ENCODE measurements at regions not wholly inside any gene's neighbourhood (a gene's known extent, or its start where the extent isn't known, plus 50 kb on each side); places are given as distances from the start of the nearest gene placed in this dataset.
A peak's percentile ranks its signal among the peaks of the same experiment; 100 is the strongest.

DNA sequence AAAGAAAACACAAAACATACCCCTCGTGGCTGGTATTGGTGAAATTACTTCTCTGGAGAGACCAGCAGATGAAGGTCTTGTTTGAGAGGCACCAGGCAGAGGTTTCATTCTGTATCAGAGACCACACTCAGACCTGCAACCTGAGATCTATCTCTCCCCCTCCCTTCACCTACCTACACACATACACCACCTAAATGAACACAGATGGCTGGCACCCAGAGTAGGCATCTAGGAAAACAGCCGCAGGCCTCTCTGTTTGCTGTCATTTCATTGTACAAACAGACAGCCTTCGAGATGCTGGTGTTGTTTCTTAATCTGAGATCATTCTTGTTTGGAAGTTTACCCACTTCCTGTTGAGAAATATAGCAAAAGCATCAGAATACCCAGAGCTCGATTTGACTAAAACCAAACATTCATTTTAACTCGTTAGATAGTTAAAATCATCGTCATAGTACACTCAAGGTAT lies 173.9 kb upstream of the SLC25A13 start:
- peak in 1 of 2 donors; percentile 6 for DNase-seq (ENCODE audit: extremely low read depth in 1 of 2, low read depth in 1 of 2)

DNA sequence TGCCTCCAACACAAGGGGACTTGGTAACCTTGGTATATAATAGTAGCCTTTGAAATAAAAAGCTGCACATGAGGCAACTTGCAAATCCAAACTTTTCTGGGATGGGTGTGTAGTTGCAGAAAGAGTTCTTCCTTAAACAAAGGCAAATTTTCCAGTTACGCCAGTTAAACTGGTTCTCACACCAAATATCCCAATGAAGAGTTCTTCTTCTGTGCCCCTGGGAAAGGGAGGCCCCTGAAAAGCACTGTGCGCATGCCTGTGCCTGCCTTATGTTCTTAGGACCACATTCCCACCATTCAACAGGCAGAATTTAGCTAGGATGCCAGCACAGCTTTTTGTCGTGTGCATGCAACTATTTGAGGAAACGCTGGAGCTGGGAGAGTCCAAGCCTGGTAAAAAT lies 164.8 kb upstream of the SLC25A13 start:
- no peak for DNase-seq (ENCODE audit: extremely low read depth in 1 of 2, low read depth in 1 of 2)

DNA sequence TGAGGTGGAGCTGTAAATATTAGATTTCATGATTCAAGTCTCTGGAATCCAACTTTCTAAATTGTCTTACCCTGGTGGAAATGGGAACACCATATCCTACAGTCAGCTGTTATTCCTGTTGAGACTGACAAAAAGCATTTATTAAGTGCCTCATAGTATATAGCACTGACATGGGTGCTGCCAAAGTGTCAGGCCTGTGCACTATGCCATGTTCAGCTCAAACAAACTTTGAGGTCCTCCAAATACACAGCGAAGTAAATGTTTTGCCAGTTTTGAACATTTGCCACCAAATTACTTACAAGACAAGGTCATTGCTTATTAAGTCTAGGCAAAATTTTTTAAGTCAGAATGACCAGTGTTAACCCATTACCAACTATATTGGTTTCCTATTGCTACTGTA lies 162.9 kb upstream of the SLC25A13 start:
- DNase-seq (ENCODE audit: extremely low read depth in 1 of 2, low read depth in 1 of 2), result no peak

DNA sequence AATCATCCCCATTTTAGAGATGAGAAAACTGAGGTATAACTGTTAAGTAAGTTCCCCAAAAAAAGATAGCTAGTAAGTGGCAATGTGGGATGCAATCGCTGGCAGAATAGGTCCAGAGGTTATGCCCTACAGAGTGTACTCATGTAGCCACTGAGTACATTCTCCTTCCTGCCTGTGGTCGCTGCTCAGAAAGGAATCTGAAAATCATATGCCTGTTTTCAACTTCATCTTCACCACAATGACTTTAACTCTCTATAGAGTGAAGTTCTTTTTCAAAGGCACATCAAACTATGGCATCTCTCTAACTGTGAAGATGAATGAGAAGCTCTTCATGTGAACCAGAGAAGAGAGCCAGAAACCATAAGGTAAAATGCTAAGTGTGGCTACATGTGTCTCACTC lies 162.2 kb upstream of the SLC25A13 start:
- no peak for DNase-seq (ENCODE audit: extremely low read depth in 1 of 2, low read depth in 1 of 2)

DNA sequence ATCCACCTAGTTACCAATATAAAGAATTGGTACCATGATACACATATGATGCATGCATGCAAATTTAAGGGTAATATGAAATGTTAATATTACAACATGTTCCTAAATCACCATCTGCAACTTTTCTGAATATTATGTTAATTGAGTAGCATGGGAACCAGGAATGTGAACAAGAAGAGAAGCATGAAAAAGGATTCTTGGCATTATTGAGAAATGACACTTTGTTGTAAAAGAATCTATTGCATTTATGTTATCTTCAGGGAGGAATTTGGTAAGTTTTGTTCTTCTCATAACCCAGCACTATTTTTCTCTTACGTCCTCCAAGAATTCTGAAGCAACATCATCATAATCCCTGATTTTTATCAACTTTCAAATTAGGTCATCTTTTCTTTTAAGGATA lies 159.9 kb upstream of the SLC25A13 start:
- DNase-seq (ENCODE audit: extremely low read depth in 1 of 2, low read depth in 1 of 2), result no peak

DNA sequence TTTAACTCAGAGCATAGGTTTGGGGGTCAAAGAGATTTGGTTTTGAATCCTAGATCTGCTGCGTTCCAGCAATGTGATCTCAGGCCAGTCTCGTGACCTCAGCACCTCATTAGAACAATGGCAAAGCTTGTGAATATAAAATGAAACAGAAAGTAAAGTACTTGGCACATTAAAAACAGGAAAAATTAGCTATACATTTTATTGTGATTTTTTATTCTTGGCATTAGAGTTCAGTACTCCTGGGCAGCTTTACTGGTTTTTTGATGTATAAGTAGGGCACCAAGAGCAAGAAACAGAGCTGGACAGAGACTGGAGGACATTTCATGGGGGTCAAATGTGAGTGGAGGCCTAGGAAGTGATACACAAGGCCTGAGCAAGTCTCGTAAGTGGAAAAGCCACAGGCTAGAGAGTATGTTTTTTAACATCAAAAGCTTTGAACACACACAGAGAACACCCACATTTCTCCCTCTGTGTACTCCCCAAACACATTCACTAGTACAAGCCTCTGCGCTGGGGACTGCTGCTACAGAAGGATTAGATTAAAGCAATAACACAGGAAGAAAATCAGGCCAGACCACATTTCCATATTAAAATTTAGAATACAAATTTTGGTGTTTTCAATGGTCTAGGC lies 157.2 kb upstream of the SLC25A13 start:
- no peak for DNase-seq (ENCODE audit: extremely low read depth in 1 of 2, low read depth in 1 of 2)

DNA sequence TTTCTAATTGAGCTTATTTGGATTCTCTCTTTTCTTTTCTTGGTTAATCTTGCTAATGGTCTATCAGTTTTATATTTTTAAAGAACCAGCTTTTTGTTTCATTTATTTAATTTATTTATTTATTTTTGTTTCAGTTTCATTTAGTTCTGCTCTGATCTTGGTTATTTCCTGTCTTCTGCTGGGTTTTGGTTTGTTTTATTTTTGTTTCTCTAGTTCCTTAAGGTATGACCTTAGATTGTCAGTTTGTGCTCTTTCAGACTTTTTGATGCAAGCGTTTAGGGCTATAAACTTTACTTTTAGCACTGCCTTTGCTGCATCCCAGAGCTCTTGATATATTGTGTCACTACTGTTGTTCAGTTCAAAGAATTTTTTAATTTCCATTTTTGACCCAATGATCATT lies 149.7 kb upstream of the SLC25A13 start:
- no peak for DNase-seq (ENCODE audit: extremely low read depth in 1 of 2, low read depth in 1 of 2)

DNA sequence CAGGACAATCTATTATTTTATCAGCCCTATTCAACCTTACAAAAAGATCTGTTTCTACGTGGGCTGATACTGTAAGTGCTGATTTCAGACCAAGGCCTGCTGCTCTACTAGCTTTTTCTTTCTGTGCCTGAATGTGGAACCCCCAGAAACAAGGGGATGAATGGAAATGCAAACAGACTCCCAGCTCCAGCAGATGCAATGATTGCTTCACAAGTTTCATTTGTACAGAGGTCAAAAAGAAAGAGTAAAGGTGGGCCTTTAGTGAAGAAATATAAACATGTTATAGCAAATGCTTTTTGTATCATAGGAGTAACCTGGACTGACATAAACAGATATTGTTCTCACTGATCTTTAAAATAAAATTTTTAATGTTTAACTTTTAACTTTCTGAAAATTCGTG lies 130.2 kb upstream of the SLC25A13 start:
- no peak for DNase-seq (ENCODE audit: extremely low read depth in 1 of 2, low read depth in 1 of 2)

DNA sequence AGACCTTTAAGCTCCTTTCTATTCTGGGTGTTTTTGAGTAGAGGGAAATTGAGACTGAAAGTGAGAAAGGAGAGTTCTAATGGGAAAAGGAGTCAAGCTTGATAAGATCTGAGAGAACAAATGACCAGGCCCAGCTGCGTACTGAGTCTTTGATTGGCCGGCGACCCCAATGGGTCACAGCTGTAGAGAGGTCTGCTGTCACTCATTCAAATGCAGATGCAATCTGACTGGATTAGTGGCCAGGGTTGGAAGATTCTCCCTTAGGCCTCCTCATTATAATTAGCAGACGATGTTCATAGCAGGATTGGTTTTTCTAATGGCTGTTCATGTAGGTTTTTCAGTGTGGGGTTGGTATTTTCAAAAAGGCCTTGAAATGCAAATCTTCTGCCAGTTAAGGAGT lies 127.2 kb upstream of the SLC25A13 start:
- no peak for DNase-seq (ENCODE audit: extremely low read depth in 1 of 2, low read depth in 1 of 2)

DNA sequence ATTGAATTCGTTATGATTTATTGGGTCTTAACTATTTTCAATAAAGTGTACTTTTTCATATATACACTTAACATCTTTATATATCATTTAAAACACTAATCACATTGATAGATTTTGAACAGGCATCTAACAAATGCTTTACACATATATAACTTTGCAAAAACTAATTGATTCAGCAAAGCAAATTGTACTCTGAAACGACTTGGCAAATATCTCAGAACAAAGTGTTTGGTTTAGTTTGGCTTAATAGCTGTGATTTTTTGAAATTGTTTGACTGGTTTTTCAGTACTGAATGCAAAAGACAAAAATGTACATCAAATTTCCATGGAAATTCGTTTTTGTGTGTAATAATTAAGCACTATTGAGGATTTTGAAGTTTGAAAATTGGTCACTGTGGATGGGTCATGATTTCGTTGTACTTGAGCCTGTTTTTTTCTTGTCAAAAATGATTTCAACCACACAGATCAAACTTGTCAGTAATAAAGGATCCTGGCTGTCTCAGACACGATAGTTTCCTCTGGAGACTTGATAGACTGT lies 125.3 kb upstream of the SLC25A13 start:
- DNase-seq (ENCODE audit: extremely low read depth in 1 of 2, low read depth in 1 of 2), result no peak

DNA sequence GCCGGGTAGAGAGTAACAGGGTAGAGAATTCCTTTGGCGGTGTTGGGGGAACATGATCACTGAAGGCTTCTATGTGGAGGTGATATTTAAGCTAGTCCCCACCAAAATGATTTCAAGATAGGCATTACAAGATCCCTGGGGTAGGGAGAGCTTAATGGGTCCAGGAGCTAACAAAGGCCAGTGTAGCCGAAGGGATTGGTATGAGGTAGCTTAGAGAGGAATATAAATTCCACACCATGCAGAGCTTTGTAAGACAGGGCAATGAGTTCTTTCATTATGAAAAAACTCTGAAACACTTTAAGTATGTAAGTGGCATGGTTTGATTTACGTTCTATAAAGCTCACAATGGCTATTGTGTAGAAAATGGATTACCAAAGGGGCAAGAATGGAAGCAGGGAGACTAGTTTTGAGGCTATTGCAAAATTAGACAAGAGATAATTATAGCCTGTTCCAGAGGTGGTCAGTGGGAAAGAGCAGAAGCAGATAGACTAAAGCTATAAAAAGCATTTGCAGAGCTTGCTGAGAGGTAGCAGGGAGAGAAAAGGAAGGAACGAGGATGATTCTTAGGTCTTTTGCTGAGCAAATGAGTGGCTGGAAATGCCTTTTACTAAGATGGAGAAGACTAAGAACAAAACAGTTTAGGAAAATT lies 119.7 kb upstream of the SLC25A13 start:
- no peak for DNase-seq (ENCODE audit: extremely low read depth in 1 of 2, low read depth in 1 of 2)

DNA sequence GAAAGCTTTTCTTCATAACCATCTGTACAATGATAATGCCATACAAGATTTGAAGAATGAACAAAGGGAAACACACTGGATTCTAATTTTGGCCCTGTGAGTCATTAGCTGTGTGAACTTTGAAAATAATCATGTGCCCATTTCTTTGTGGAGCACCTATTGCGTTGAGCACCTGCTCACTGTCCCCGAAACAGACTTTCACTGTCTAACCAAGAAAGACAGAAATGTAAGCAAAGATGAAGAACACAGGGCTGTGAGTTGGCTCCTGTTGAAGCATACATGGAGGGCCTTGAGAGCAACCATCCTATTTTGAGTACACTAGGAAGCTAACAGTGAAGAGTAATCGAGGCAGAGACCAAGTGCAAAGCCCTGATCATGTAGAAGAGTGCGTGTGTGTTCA lies 118.4 kb upstream of the SLC25A13 start:
- DNase-seq (ENCODE audit: extremely low read depth in 1 of 2, low read depth in 1 of 2), result no peak

DNA sequence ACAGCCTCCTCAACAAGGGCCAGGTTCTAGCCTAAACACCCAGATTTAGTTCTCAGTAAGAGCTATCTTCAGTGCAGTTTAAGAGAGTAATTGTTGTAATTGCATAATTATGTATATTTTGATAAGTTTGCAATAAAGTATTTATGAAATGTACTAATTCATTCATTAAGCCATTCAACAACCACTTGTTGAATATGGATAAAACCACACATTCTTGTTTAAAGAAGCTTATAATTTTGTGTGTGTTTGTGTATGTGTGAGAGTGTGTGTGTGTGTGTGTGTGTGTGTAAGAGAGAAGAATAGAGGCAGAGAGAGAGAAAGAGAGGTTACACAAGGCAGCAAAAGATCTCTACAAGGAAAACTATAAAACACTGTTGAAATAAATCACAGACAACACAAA lies 115.0 kb upstream of the SLC25A13 start:
- DNase-seq (ENCODE audit: extremely low read depth in 1 of 2, low read depth in 1 of 2), result no peak

DNA sequence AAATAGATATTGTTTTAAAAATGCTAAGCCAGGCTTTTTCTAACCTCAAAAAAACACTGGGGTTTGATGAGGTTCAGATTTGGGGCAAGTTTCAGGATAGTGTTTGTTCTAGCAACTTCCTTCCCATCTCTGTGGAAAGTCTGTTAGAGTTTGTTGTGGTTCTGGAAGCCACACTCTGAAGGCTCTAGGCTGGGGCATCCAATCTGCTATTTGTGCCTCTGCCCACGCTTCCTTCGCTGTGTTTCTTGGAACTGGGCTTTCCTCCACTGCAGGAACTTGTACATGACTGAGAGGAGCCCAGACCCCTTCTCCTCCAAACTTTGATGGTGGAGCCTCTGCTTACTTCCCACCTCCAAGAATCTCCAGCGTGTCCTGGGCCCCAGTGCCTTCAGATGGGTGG lies 108.5 kb upstream of the SLC25A13 start:
- no peak for DNase-seq (ENCODE audit: extremely low read depth in 1 of 2, low read depth in 1 of 2)

DNA sequence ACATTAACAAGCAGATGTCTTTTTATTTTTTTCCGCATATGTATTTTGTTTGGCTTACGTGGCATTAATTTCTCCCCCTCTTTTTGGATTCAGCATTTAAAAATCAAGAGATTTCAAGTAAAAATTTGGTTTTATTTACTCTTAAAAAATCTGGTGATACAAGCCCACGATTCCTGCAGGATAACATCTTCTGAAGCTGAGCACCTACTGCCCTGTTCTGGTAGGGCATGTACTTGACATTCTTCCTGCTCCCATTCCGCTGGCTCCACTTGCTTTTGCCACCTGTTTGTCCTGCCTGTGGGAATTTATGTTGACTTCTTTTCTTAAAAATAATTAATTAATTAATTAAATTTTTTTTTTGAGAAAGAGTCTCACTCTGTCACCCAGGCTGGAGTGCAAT lies 105.2 kb upstream of the SLC25A13 start:
- DNase-seq (ENCODE audit: extremely low read depth in 1 of 2, low read depth in 1 of 2), result no peak

DNA sequence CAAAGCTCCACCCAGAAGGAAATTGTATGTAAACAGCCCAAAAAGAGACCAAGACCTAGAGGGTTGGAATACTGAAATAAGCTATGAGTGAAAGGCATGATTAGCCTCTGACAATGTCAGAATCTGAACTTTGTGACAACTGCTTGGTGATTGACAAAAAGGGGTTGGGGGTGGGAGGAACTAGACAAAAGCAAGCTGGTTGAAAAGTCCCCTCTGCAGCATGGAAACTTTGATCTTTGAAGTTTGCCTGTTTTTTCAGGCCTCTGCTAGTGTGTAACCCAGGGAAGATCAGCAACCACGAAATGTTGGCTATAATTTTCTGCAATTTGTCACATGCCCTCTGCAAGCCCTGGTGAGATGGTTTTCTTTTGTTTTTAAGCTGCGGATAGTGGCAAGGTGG lies 104.8 kb upstream of the SLC25A13 start:
- no peak for DNase-seq (ENCODE audit: extremely low read depth in 1 of 2, low read depth in 1 of 2)

DNA sequence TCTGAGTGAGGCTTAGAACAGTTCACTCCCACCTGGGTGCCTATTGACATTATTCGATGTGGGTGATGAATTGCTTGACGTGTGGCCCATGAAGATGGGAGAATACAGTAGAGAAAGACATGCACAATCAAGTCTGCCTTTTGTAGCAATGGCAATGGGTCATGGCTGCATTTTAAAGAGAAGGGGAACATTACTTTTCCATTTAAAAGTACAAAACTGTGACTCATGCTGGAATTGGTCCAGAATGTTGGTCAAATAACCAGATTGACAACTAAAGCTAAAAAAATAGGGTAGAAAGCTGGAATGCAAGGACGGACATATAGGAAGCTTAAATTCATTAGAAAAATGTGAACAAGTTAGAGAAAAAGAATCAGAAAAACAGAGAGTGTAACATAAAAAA lies 104.1 kb upstream of the SLC25A13 start:
- DNase-seq (ENCODE audit: extremely low read depth in 1 of 2, low read depth in 1 of 2), result no peak

DNA sequence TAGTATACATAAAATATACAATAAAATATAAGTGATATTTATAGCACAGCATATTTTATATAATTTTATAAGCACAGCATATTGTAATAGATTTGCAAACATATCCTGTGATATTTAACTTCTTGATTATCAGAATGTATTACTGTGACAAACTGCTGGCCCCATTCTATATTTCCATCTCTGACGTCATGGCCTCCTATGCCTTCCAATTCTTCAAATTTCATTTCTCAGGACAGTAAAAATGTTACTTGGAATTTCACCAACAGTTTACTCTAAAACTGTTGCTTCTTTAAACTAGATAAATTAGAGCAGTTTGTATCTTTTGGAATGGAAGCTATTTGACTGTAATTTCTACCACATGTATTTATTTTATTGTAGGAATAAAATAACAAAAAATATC lies 102.5 kb upstream of the SLC25A13 start:
- DNase-seq (ENCODE audit: extremely low read depth in 1 of 2, low read depth in 1 of 2), result no peak

DNA sequence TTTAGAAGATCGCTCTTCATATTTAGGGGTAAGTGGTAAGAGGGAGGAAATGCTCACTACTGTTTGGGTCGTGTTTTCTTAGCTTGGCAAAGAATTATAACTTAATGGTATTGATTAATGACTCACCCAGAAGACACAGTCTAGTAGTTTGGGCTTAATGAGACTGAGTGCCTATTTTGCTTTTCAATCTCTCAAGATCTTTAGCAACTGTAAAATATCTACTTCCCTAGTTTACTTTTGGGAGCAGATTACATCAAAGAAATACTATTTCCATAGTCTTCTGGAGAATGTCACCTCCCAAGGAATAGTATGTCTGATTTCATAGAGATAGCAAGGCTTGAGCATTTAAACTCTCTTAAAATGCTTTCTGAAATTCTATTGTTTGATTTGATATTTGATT lies 100.5 kb upstream of the SLC25A13 start:
- DNase-seq (ENCODE audit: extremely low read depth in 1 of 2, low read depth in 1 of 2), result no peak

DNA sequence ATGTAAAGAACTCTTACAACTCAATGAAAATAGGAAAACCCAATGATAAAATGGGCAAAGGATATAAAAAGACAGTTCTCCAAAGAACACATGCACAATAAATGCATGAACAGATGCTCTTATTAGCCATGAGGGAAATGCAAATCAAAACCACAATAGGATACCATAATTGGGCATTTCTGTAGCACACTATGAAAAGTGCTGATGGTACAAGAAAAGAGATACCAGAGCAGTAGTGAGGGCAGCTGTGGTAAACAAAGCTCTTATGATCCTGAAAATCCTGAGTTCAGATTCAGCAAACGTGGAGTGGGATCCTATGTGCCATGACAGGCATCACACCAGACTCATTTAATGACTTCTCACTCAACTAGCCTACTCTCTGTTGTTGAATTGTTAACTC lies 96.7 kb upstream of the SLC25A13 start:
- no peak for DNase-seq (ENCODE audit: extremely low read depth in 1 of 2, low read depth in 1 of 2)

DNA sequence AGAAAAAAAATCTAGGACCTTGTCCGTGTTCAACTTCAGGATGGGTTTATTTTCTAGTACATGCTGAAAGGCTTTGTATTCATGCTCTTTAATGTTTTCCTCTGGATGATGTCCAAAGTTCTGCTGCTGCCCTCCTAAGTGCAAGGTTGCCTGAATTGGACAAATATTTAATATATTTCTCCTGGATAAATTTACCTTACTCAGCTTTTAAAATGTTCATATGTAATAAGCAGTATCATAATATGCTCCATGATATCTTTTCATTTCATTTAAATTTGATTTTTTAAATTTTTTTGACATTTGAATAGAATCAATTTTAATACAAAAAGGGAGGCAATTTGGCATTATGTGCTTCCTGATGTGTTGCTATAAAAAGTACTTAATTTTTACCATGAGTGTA lies 95.9 kb upstream of the SLC25A13 start:
- no peak for DNase-seq (ENCODE audit: extremely low read depth in 1 of 2, low read depth in 1 of 2)

DNA sequence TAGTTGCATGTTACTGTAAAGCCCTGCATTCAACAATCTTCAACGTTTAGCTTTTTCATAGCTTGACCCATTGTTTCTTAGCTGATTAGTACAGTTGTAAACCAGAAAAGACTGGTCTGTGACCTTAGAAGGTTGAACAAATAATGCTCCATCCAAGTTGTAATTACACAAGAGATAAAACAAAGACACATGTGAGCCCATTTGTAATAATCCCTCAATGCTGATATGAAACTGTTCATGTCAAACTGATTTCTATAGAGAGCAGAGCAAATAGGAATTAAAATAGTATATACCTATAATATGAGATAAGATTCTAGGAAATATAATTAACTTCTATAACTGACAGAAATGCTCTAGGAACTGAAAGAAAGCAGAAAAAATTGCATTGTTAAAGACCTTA lies 94.7 kb upstream of the SLC25A13 start:
- no peak for DNase-seq (ENCODE audit: extremely low read depth in 1 of 2, low read depth in 1 of 2)

DNA sequence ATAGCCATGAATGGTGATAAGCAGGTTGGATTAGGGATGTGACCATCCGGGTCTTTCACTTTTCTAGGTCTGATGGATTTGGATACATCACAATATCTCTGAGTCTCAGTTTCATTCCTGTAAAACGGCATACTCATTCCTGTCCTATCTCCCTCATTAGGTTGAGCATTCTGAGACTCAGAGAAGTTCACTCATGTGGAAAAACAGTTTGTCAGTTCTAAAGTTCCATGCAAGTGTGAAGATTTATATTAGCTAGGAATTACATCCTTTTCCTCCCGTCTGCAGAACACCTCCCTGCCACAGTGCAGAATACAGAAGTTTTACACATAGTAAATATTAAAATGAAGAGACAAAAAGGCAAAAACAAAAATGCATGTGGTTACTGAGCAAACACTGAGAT lies 94.2 kb upstream of the SLC25A13 start:
- DNase-seq (ENCODE audit: extremely low read depth in 1 of 2, low read depth in 1 of 2), result no peak
